ENCODE measurements at regions not wholly inside any gene's neighbourhood (a gene's known extent, or its start where the extent isn't known, plus 50 kb on each side); places are given as distances from the start of the nearest gene placed in this dataset.

DNA sequence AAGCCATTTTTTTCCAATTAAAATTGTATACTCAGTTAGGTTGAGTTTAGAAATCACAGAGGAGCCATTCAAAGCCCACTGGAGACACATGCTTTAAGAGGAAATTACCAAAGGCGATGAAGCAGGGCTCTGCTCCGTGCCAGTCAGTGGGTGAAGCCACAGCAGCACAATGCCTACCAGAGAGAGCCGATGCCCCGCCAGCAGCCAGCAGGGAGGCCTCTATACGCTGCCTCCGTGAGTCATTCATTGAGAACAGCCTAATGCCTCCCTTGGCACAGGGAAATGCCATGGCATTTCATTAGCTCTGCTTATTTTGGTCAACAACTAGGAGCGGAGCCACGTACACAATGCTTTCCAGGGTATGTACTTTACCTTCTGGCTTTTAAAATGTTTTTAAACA is 197.8 kb upstream of the FRMD6 start:
- Histone ChIP-seq H3K4me3 (ENCODE audit: low read depth, low read length) (no peak overlapping the region), H3K27ac (no peak overlapping the region)
- DNase-seq = no peak

DNA sequence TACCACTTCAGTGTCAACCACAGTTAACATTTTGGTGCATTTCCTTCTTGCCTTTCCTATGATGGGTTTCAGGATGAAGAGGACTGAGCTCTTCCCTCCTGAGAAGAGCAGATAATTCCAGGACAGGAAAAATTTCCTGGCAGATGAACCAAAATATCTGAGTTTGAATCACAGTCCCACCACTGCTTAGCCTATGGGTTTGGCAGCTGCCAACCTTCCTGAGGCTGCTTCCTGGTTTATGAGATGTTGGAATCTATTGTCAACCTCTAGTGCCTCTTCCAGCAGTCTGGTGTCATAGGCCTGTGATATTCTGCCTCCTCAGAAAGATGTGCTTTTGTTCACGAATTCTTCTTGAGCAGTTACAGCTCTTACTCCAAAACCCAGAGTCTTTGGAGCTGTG is 197.4 kb upstream of the FRMD6 start:
- DNase-seq = no peak
- in situ Hi-C loops (cut with HindIII; ENCODE audit: low pct_ligation_motif_present, low sequenced_read_pairs) = no loop called here
- H3K36me3 ChIP-seq (replicated peaks) = no peaks in the 10 kb centered on the region
- no peak overlapping the region for H3K27ac ChIP-seq
- TF ChIP-seq, protein P1, sequence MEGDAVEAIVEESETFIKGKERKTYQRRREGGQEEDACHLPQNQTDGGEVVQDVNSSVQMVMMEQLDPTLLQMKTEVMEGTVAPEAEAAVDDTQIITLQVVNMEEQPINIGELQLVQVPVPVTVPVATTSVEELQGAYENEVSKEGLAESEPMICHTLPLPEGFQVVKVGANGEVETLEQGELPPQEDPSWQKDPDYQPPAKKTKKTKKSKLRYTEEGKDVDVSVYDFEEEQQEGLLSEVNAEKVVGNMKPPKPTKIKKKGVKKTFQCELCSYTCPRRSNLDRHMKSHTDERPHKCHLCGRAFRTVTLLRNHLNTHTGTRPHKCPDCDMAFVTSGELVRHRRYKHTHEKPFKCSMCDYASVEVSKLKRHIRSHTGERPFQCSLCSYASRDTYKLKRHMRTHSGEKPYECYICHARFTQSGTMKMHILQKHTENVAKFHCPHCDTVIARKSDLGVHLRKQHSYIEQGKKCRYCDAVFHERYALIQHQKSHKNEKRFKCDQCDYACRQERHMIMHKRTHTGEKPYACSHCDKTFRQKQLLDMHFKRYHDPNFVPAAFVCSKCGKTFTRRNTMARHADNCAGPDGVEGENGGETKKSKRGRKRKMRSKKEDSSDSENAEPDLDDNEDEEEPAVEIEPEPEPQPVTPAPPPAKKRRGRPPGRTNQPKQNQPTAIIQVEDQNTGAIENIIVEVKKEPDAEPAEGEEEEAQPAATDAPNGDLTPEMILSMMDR (IDR thresholded peaks at IDR 0.05; ENCODE audit: low read depth, low read length, missing control alignments) = no peak
- no peak overlapping the region for H3K4me3 ChIP-seq (ENCODE audit: low read depth, low read length)
- no peaks in the 10 kb centered on the region for H3K27me3 ChIP-seq (replicated peaks)

More for the DNA sequence above, 197.8 kb upstream of the FRMD6 start:
- in situ Hi-C loops (cut with HindIII; ENCODE audit: low pct_ligation_motif_present, low sequenced_read_pairs) = no loop called here
- H3K27me3 ChIP-seq (replicated peaks) = no peaks in the 10 kb centered on the region
- H3K36me3 ChIP-seq (replicated peaks) = no peaks in the 10 kb centered on the region
- TF ChIP-seq, protein P1 (IDR thresholded peaks at IDR 0.05; ENCODE audit: low read depth, low read length, missing control alignments) = no peak

DNA sequence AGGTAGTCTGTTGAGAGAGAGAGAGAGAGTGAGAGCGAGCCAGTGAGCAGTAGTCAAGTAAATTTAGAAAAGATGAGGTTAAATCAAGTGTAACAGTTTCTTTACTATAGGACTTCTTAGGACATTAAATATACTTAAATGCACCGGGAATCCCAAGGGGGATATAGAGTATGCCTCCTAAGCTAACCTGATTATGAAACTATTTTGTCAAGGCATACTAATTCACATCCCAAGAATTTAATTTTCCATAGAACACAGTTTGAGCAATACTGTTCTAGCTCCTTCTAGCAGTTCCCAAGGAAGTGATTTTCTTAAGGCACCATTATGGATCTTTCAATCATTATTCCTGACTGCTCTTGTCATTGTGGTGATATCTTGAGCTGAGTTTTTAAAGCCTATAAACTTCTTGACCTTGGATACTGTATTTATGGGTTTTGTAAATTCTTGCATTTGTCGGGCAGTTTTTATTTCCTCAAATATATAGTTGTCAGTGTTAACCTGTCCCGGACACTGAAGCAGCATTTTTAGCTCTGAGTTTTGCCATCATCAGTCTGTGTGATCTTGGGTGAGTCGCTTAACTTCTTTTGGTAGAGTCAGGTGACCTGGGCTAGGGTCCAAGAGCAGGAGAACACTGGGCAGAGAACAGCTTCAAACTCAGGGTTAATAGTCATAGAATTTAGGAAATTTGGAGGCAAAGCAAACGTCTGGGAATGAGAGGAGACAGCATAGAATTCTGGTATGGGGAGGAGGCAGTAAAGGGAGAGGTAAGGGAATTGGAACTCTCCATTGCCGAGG is 196.5 kb upstream of the FRMD6 start:
- Histone ChIP-seq H3K4me3 (ENCODE audit: low read depth, low read length) (no peak overlapping the region), H3K27ac (no peak overlapping the region), H3K27me3 (replicated peaks) (no peaks in the 10 kb centered on the region), H3K36me3 (replicated peaks) (no peaks in the 10 kb centered on the region)
- in situ Hi-C loops (cut with HindIII; ENCODE audit: low pct_ligation_motif_present, low sequenced_read_pairs) = no loop called here
- no peak for DNase-seq
- TF ChIP-seq, protein P1 (IDR thresholded peaks at IDR 0.05; ENCODE audit: low read depth, low read length, missing control alignments) = no peak

DNA sequence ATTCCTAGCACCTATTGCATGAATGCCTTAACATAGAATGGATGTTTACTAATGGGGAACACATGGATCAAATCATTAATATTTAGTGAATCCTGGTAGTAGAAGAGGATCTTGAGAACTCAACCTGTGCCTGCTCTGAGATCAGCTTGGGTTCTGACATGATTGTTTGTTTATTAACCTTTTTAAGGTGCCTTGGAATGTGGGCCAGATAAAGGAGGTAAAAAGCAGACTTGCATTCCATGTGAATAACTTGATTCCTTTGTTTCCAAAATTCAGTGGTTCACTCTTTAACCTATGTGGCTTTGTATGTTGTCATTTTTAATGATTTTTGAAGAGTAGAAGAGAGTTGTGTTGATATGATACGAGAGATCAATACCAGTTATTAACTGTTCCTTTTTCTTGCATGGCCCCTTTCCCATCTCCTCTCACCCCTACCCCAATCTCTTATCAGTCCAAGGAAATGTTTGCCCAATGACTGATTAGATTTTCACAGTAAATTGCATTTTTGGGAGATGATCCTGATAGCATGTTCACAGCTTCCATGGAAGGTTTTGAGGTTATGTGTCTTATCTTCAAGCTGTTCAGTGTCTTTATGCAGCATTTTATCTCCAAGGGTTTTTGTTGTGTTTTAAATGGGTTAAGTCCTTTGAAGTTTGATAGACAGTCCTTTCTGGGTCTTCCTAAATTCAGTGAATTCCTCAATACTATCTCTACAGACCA is 193.7 kb upstream of the FRMD6 start:
- peak; percentile 27 for DNase-seq
- in situ Hi-C loops (cut with HindIII; ENCODE audit: low pct_ligation_motif_present, low sequenced_read_pairs) = no loop called here
- no peak overlapping the region for H3K4me3 ChIP-seq (ENCODE audit: low read depth, low read length)
- TF ChIP-seq, protein P1 (IDR thresholded peaks at IDR 0.05; ENCODE audit: low read depth, low read length, missing control alignments) = no peak
- peak overlapping the region; percentile 91 for H3K27ac ChIP-seq
- H3K27me3 ChIP-seq (replicated peaks) = no peaks in the 10 kb centered on the region
- H3K36me3 ChIP-seq (replicated peaks) = no peaks in the 10 kb centered on the region

DNA sequence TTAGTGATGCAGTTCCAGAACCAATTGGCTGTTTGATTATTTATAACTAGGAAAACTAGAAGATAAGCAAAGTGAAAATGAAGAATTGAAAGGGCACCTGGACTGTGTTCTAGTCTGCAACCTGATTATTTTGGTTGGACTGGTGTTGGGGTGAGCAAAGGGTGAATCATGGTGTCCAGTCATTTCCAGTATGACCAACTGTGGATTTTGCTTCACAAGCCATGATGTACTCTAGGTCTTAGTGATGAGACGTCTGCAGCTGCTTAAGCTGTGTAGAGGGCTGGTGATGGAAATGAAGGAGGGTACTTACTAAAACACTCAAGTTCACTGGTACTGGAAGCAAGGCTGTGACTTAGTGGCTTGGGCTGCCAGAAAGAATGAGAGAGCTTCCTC is 193.2 kb upstream of the FRMD6 start:
- peak overlapping the region; percentile 91 for H3K27ac ChIP-seq
- H3K4me3 ChIP-seq (ENCODE audit: low read depth, low read length) = no peak overlapping the region
- H3K27me3 ChIP-seq (replicated peaks) = no peaks in the 10 kb centered on the region
- TF ChIP-seq, protein P1 (IDR thresholded peaks at IDR 0.05; ENCODE audit: low read depth, low read length, missing control alignments) = no peak
- in situ Hi-C loops (cut with HindIII; ENCODE audit: low pct_ligation_motif_present, low sequenced_read_pairs) = no loop called here
- H3K36me3 ChIP-seq (replicated peaks) = no peaks in the 10 kb centered on the region
- DNase-seq = peak; percentile 89

All from brain microvascular endothelial cell (primary cell).